Adrenal gland (tissue), 5 donors: ENCODE measurements at regions not wholly inside any gene's neighbourhood (a gene's known extent, or its start where the extent isn't known, plus 50 kb on each side); places are given as distances from the start of the nearest gene placed in this dataset.

Experiments used
- POLR2A ChIP-seq, 2 donors: fragments of 450-650 bp; IDR thresholded peaks; one replicate each; pipeline ENCODE4 v1.6.1; 2017; ENCODE audit warnings: antibody characterized with exemption in 2 of 2, mild to moderate bottlenecking in 2 of 2, moderate library complexity in 1 of 2
- TF ChIP-seq, protein P1 (sequence below), 6 experiments: fragments of 450-650 bp in 4 of 6; fragments of 200-600 bp in 2 of 6; sonication (generic) in 1 of 6; IDR thresholded peaks; 1 replicate in 5 of 6; 2 replicates in 1 of 6; pipeline versions ENCODE4 v1.5.1 to v1.8.0; 2016 to 2021; ENCODE audit warnings: antibody characterized with exemption in 6 of 6, mild to moderate bottlenecking in 2 of 6, moderate library complexity in 1 of 6
- donor health status: DM: no; HTN: no; CAD: no.

DNA sequence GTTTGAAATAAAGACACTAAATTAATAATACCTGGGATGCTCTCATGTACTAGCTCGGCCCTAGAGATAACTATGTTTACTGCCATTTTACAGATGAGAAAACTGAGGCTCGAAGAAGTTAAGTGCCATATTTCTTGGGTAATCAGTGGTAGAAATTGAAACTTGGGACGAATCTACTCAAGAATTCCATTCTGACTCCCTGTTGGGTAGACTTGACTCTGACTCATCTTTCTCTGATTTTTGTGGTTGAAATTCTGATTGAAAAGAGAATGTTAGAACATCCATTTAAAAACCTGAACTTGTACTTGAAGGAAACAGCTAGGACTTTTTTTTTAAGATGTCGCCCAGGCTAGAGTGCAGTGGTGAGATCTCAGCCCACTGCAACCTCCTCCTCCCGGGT, 50.1 kb upstream of the NSUN7 start:
- TF ChIP-seq, protein P1, sequence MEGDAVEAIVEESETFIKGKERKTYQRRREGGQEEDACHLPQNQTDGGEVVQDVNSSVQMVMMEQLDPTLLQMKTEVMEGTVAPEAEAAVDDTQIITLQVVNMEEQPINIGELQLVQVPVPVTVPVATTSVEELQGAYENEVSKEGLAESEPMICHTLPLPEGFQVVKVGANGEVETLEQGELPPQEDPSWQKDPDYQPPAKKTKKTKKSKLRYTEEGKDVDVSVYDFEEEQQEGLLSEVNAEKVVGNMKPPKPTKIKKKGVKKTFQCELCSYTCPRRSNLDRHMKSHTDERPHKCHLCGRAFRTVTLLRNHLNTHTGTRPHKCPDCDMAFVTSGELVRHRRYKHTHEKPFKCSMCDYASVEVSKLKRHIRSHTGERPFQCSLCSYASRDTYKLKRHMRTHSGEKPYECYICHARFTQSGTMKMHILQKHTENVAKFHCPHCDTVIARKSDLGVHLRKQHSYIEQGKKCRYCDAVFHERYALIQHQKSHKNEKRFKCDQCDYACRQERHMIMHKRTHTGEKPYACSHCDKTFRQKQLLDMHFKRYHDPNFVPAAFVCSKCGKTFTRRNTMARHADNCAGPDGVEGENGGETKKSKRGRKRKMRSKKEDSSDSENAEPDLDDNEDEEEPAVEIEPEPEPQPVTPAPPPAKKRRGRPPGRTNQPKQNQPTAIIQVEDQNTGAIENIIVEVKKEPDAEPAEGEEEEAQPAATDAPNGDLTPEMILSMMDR (IDR thresholded peaks at IDR 0.05), result no peak
- TF ChIP-seq POLR2A (IDR thresholded peaks at IDR 0.05), result no peak
